HEK293 (cell line): ENCODE measurements at regions not wholly inside any gene's neighbourhood (a gene's known extent, or its start where the extent isn't known, plus 50 kb on each side); places are given as distances from the start of the nearest gene placed in this dataset.

Experiments used
- CTCF ChIA-PET: fragments of 350-600 bp; formaldehyde crosslinking; extraction: SDS; loops from one replicate; lab custom pipeline; 2021; ENCODE audit warnings: antibody characterized with exemption; lab: Yijun Ruan, JAX
- POLR2A ChIA-PET: fragments of 300-600 bp; formaldehyde crosslinking; extraction: SDS; loops from one replicate; lab custom pipeline; 2020; ENCODE audit warnings: antibody characterized with exemption, inconsistent platforms; lab: Yijun Ruan, JAX
- H3K27ac ChIP-seq: fragments of 200-500 bp; sonication (Bioruptor generic); 2 replicates; pipeline ENCODE4 v1.5.1; 2014; ENCODE audit warnings: low read depth, low read length, control low read depth, inconsistent platforms; ENCODE audit errors: extremely low read depth
- H3K36me3 ChIP-seq, 2 experiments: fragments of 200-500 bp in 1 of 2; sonication (Bioruptor generic) in 1 of 2; 1 replicate in 1 of 2; 2 replicates in 1 of 2; pipeline ENCODE4 v1.5.1; 2014 to 2017; ENCODE audit warnings: inconsistent platforms in 2 of 2, low read length in 2 of 2; ENCODE audit not compliant: control insufficient read depth in 2 of 2, insufficient read depth in 1 of 2
- H3K4me1 ChIP-seq: fragments of 200-500 bp; sonication (Bioruptor generic); 2 replicates; pipeline ENCODE4 v1.5.1; 2014; ENCODE audit warnings: mild to moderate bottlenecking, low read length, inconsistent platforms; ENCODE audit not compliant: control insufficient read depth, insufficient read depth
- H3K4me3 ChIP-seq: 2 replicates; pipeline ENCODE4 v1.5.1; 2011; ENCODE audit warnings: low read depth, mild to moderate bottlenecking, control low read depth, low read length, moderate library complexity
- H3K9me3 ChIP-seq: fragments of 200-500 bp; sonication (Bioruptor generic); 2 replicates; pipeline ENCODE4 v1.5.1; 2014; ENCODE audit warnings: low read depth, low read length, inconsistent platforms; ENCODE audit not compliant: control insufficient read depth, insufficient read depth
- BCL11B ChIP-seq: fragments of 450-650 bp; formaldehyde crosslinking; IDR thresholded peaks from 2 replicates; pipeline ENCODE4 v1.5.1; 2016; ENCODE audit warnings: low read depth, missing biosample characterization, missing genetic modification characterization
- GLIS1 ChIP-seq: fragments of 450-650 bp; formaldehyde crosslinking; IDR thresholded peaks from 2 replicates; pipeline ENCODE4 v1.5.1; 2016; ENCODE audit warnings: missing biosample characterization, missing genetic modification characterization
- KLF17 ChIP-seq: fragments of 450-650 bp; formaldehyde crosslinking; IDR thresholded peaks from 2 replicates; pipeline ENCODE4 v1.5.1; 2016; ENCODE audit warnings: missing biosample characterization, missing genetic modification characterization
- MYNN ChIP-seq: fragments of 450-650 bp; formaldehyde crosslinking; IDR thresholded peaks from 2 replicates; pipeline ENCODE4 v1.5.1; 2016; ENCODE audit warnings: missing biosample characterization, missing genetic modification characterization, borderline replicate concordance
- OSR2 ChIP-seq: fragments of 450-650 bp; formaldehyde crosslinking; IDR thresholded peaks from 2 replicates; pipeline ENCODE4 v1.5.1; 2016; ENCODE audit warnings: missing biosample characterization, missing genetic modification characterization
- SCRT1 ChIP-seq: fragments of 450-650 bp; formaldehyde crosslinking; IDR thresholded peaks from 2 replicates; pipeline ENCODE4 v1.5.1; 2016; ENCODE audit warnings: missing biosample characterization, missing genetic modification characterization, borderline replicate concordance
- YY1 ChIP-seq: fragments of 450-650 bp; formaldehyde crosslinking; IDR thresholded peaks from 2 replicates; pipeline ENCODE4 v1.5.1; 2018; ENCODE audit warnings: missing biosample characterization, missing genetic modification characterization
- ZEB2 ChIP-seq: fragments of 450-650 bp; formaldehyde crosslinking; IDR thresholded peaks from 2 replicates; pipeline ENCODE4 v1.5.1; 2016; ENCODE audit warnings: missing biosample characterization, missing genetic modification characterization
- ZNF146 ChIP-seq: fragments of 450-650 bp; formaldehyde crosslinking; IDR thresholded peaks from 2 replicates; pipeline ENCODE4 v1.5.1; 2016; ENCODE audit warnings: missing biosample characterization, missing genetic modification characterization
- ZNF280D ChIP-seq: fragments of 450-650 bp; formaldehyde crosslinking; IDR thresholded peaks from 2 replicates; pipeline ENCODE4 v1.5.1; 2016; ENCODE audit warnings: missing biosample characterization, missing genetic modification characterization
- ZNF335 ChIP-seq: fragments of 450-650 bp; formaldehyde crosslinking; conservative IDR thresholded peaks from 2 replicates; pipeline ENCODE4 v1.5.1; 2016; ENCODE audit warnings: missing biosample characterization, missing genetic modification characterization
- ZNF341 ChIP-seq: fragments of 450-650 bp; formaldehyde crosslinking; IDR thresholded peaks from 2 replicates; pipeline ENCODE4; 2016; ENCODE audit warnings: low read depth, missing biosample characterization, missing genetic modification characterization
- ZNF580 ChIP-seq: fragments of 450-650 bp; formaldehyde crosslinking; IDR thresholded peaks from 2 replicates; pipeline ENCODE4 v1.5.1; 2016; ENCODE audit warnings: missing biosample characterization, missing genetic modification characterization
- ZNF623 ChIP-seq: fragments of 450-650 bp; formaldehyde crosslinking; IDR thresholded peaks from 2 replicates; pipeline ENCODE4 v1.5.1; 2016; ENCODE audit warnings: missing biosample characterization, missing genetic modification characterization
- ZNF670 ChIP-seq: fragments of 450-650 bp; formaldehyde crosslinking; IDR thresholded peaks from 2 replicates; pipeline ENCODE4 v1.5.1; 2016; ENCODE audit warnings: missing biosample characterization, missing genetic modification characterization, low read depth
- TF ChIP-seq, protein P1 (sequence below): sonication (generic); formaldehyde crosslinking; IDR thresholded peaks from 2 replicates; pipeline ENCODE4 v1.8.1; 2022; ENCODE audit warnings: mild to moderate bottlenecking, moderate library complexity, missing genetic modification reagents
- TF ChIP-seq, protein P2 (sequence below): fragments of 450-650 bp; formaldehyde crosslinking; IDR thresholded peaks from 2 replicates; pipeline ENCODE4 v1.5.1; 2017; ENCODE audit warnings: missing biosample characterization, missing genetic modification characterization

GRCh38 chr7:156217803-156218202, 405.5 kb upstream of the SHH start:
- ChIA-PET CTCF (no interaction called here), POLR2A (no interaction called here)
- no peaks in the 10 kb centered on the region for H3K36me3 ChIP-seq
- no peak overlapping the region for H3K27ac ChIP-seq
- H3K4me3 ChIP-seq: no peak overlapping the region
- TF ChIP-seq ZNF280D (tag by site-specific recombination): no peak
- TF ChIP-seq ZNF341 (tag by site-specific recombination): no peak
- TF ChIP-seq MYNN (tag by site-specific recombination): no peak
- TF ChIP-seq GLIS1 (tag by site-specific recombination): no peak
- no peak for TF ChIP-seq ZNF670 (tag by site-specific recombination)
- no peak for TF ChIP-seq BCL11B (tag by site-specific recombination)
- no peak for TF ChIP-seq ZNF335
- TF ChIP-seq, protein P1, sequence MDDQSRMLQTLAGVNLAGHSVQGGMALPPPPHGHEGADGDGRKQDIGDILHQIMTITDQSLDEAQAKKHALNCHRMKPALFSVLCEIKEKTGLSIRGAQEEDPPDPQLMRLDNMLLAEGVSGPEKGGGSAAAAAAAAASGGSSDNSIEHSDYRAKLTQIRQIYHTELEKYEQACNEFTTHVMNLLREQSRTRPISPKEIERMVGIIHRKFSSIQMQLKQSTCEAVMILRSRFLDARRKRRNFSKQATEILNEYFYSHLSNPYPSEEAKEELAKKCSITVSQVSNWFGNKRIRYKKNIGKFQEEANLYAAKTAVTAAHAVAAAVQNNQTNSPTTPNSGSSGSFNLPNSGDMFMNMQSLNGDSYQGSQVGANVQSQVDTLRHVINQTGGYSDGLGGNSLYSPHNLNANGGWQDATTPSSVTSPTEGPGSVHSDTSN: no peak
- no peaks in the 10 kb centered on the region for H3K9me3 ChIP-seq
- no peaks in the 10 kb centered on the region for H3K4me1 ChIP-seq

DNA sequence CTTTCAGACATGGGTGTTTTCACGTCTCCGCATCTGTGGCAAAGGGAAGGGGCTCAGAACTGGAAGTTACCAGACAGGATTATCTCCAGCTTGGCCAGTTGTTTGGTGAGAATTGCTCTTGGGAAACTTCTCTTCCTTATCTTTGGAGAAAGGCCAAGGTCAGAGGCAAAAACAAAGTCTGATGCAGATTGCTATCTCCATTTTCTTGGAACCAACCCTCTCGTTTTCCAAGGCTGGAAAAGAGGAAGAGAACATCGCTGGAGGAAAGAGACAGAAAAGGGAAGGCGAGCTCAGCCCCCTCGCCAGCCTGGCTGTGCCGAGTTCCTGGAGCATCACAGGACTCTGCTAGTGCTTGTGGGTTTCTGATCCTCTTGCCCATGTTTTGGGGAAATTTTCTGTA, 396.8 kb upstream of the SHH start:
- POLR2A ChIA-PET: no interaction called here
- Histone ChIP-seq H3K36me3 (no peaks in the 10 kb centered on the region), H3K27ac (no peak overlapping the region), H3K9me3 (no peaks in the 10 kb centered on the region), H3K4me3 (no peak overlapping the region), H3K4me1 (no peaks in the 10 kb centered on the region)
- TF ChIP-seq SCRT1 (tag by site-specific recombination): no peak
- no peak for TF ChIP-seq OSR2
- no peak for TF ChIP-seq ZNF670 (tag by site-specific recombination)
- TF ChIP-seq ZNF580 (tag by site-specific recombination): no peak
- no peak for TF ChIP-seq KLF17 (tag by site-specific recombination)
- TF ChIP-seq, protein P2, sequence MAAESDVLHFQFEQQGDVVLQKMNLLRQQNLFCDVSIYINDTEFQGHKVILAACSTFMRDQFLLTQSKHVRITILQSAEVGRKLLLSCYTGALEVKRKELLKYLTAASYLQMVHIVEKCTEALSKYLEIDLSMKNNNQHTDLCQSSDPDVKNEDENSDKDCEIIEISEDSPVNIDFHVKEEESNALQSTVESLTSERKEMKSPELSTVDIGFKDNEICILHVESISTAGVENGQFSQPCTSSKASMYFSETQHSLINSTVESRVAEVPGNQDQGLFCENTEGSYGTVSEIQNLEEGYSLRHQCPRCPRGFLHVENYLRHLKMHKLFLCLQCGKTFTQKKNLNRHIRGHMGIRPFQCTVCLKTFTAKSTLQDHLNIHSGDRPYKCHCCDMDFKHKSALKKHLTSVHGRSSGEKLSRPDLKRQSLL (tag by site-specific recombination): no peak
- TF ChIP-seq ZNF146 (tag by site-specific recombination): no peak
- TF ChIP-seq YY1 (tag by site-specific recombination): no peak
- TF ChIP-seq ZEB2 (tag by site-specific recombination): no peak
- TF ChIP-seq ZNF623 (tag by site-specific recombination): no peak
- CTCF ChIA-PET: interaction anchor here (1.6 kb wide), 1 partner anchor 52 kb away, joined by 3 read pairs; no protein-coding TSS in a partner anchor
